ENCODE measurements at regions not wholly inside any gene's neighbourhood (a gene's known extent, or its start where the extent isn't known, plus 50 kb on each side); places are given as distances from the start of the nearest gene placed in this dataset.
A peak's percentile ranks its signal among the peaks of the same experiment; 100 is the strongest.

GRCh38 chr2:407630-408029 is 119.7 kb upstream of the ALKAL2 start:
- Histone ChIP-seq H2BK120ac (replicated peaks; ENCODE audit: low read depth, low read length) (no peak overlapping the region), H3K18ac (ENCODE audit: extremely low read depth, low read length) (no peak overlapping the region), H3K23ac (ENCODE audit: insufficient read length) (no peak overlapping the region), H4K8ac (ENCODE audit: extremely low read depth, insufficient read depth, low read length) (no peak overlapping the region), H3K4me3 (ENCODE audit: extremely low read depth in 1 of 4, insufficient read depth in 2 of 4, low read depth in 3 of 4, low read length in 4 of 4) (no peak overlapping the region), H3K4me1 (replicated peaks in 1 of 4; ENCODE audit: control insufficient read depth in 3 of 4, insufficient read depth in 4 of 4, low read length in 3 of 4) (no peaks in the 10 kb centered on the region), H4K20me1 (replicated peaks in 1 of 2; ENCODE audit: control insufficient read depth in 1 of 2, insufficient read depth in 2 of 2, low read length in 2 of 2) (peaks cover 0 to 7% of the 10 kb centered on the region in 2 experiments), H3K79me1 (ENCODE audit: low read depth, low read length) (no peaks in the 10 kb centered on the region), H3K4ac (replicated peaks; ENCODE audit: insufficient read length, low read depth, low read length) (no peak overlapping the region), H2BK20ac (ENCODE audit: low read length) (no peak overlapping the region), H3K27me3 (replicated peaks in 1 of 4; ENCODE audit: control insufficient read depth in 3 of 4, extremely low read depth in 1 of 4, insufficient read depth in 3 of 4, low read length in 3 of 4) (no peaks in the 10 kb centered on the region), H3K14ac (ENCODE audit: insufficient read length) (no peak overlapping the region), H2BK15ac (ENCODE audit: low read length) (no peak overlapping the region), H4K91ac (replicated peaks; ENCODE audit: insufficient read length, low read length) (no peak overlapping the region), H3K79me2 (ENCODE audit: control insufficient read depth in 1 of 2, insufficient read depth in 2 of 2, low read length in 2 of 2) (no peaks in the 10 kb centered on the region), H2AFZ (ENCODE audit: low read length) (no peak overlapping the region), H3K56ac (replicated peaks; ENCODE audit: insufficient read length, low read depth, low read length) (no peak overlapping the region), H3K27ac (ENCODE audit: low read depth, low read length) (no peak overlapping the region), H3K4me2 (ENCODE audit: insufficient read depth in 1 of 2, low read depth in 2 of 2, low read length in 2 of 2) (no peak overlapping the region), H2BK12ac (ENCODE audit: low read depth, low read length) (no peak overlapping the region), H4K5ac (ENCODE audit: insufficient read length, low read depth, low read length) (no peak overlapping the region), H3K9me3 (ENCODE audit: insufficient read depth in 2 of 2, low read depth in 1 of 2, low read length in 1 of 2) (peaks cover 2 to 3% of the 10 kb centered on the region in 2 experiments; a peak in 1 of 4 replicates), H3K36me3 (ENCODE audit: control insufficient read depth in 2 of 4, insufficient read depth in 4 of 4, low read length in 3 of 4) (no peaks in the 10 kb centered on the region), H3K9ac (replicated peaks in 1 of 4; ENCODE audit: extremely low read depth in 1 of 4, low read depth in 3 of 4, low read length in 3 of 4) (no peak overlapping the region), H3K23me2 (ENCODE audit: low read depth, low read length) (peaks cover 10% of the 10 kb centered on the region), H2AK5ac (ENCODE audit: low read depth, low read length) (no peak overlapping the region), H2BK5ac (ENCODE audit: low read depth, low read length) (no peak overlapping the region)
- WGBS, 2 experiments (ENCODE audit: extremely low coverage in 1 of 2, insufficient coverage in 1 of 2, insufficient read length in 1 of 2, insufficient replicate concordance in 2 of 2, low coverage in 1 of 2, low lambda C conversion rate in 2 of 2, missing lambda C conversion rate in 1 of 2), result 94% methylated on average over 9 of the region's 9 CpGs; no CpG with 5 or more reads in 1 of the 2 experiments
- CTCF ChIA-PET (ENCODE audit: partially characterized antibody), result interaction anchor here (1.3 kb wide), 1 partner anchor 15 kb away, joined by 3 read pairs; no protein-coding TSS in a partner anchor
- POLR2A ChIA-PET (ENCODE audit: partially characterized antibody), result no interaction called here
- FAIRE-seq (no peak), DNase-seq (ENCODE audit: low read depth in 1 of 2, low spot score in 2 of 2) (peak in 1 of 2 experiments; percentile 23)
- TF ChIP-seq YY1 (IDR thresholded peaks at IDR 0.05; ENCODE audit: low read depth, low read length), result no peak
- TF ChIP-seq HDAC6 (IDR thresholded peaks at IDR 0.05; ENCODE audit: low read depth, low read length), result no peak
- no peak for TF ChIP-seq TEAD4 (IDR thresholded peaks at IDR 0.05; ENCODE audit: low read depth, low read length)
- TF ChIP-seq EZH2 (IDR thresholded peaks at IDR 0.05; ENCODE audit: low read depth, low read length, severe bottlenecking), result no peak
- no peak for TF ChIP-seq CBX5 (IDR thresholded peaks at IDR 0.05; ENCODE audit: low read depth, low read length)
- TF ChIP-seq JUN (IDR thresholded peaks at IDR 0.05; ENCODE audit: low read depth, low read length), result no peak
- TF ChIP-seq SAP30 (IDR thresholded peaks at IDR 0.05; ENCODE audit: insufficient read depth, insufficient replicate concordance, low read length), result no peak
- TF ChIP-seq SP4 (IDR thresholded peaks at IDR 0.05; ENCODE audit: low read length), result no peak
- no peak for TF ChIP-seq ASH2L (IDR thresholded peaks at IDR 0.05; ENCODE audit: low read length)
- no peak for TF ChIP-seq SIN3A (conservative IDR thresholded peaks at IDR 0.05 in 1 of 2, IDR thresholded peaks at IDR 0.05 in 1 of 2; ENCODE audit: low read depth in 1 of 2, low read length in 2 of 2)
- TF ChIP-seq SUZ12 (IDR thresholded peaks at IDR 0.05; ENCODE audit: low read length), result no peak
- TF ChIP-seq RAD21 (IDR thresholded peaks at IDR 0.05 in 1 of 2, conservative IDR thresholded peaks at IDR 0.05 in 1 of 2; ENCODE audit: low read depth in 2 of 2, low read length in 2 of 2), result no peak
- no peak for TF ChIP-seq MAFK (IDR thresholded peaks at IDR 0.05; ENCODE audit: low read depth, low read length)
- no peak for TF ChIP-seq TBP (IDR thresholded peaks at IDR 0.05; ENCODE audit: low read depth, low read length)
